ENCODE measurements at regions not wholly inside any gene's neighbourhood (a gene's known extent, or its start where the extent isn't known, plus 50 kb on each side); places are given as distances from the start of the nearest gene placed in this dataset.

GRCh38 chr10:23897861-23898260 is 311.1 kb upstream of the KIAA1217 start:
- H3K4me3 ChIP-seq = no peak overlapping the region
- FAIRE-seq = no peak

GRCh38 chr10:23899166-23899565 is 309.8 kb upstream of the KIAA1217 start:
- intact Hi-C loops (cut with micrococcal nuclease; ENCODE audit: unreplicated experiment) = no loop called here
- in situ Hi-C loops (cut with MboI) = no loop called here
- Histone ChIP-seq H3K9me3 (replicated peaks; ENCODE audit: control insufficient read depth, insufficient read depth, low read length) (no peaks in the 10 kb centered on the region), H3K27ac (ENCODE audit: control insufficient read depth, insufficient read depth) (no peak overlapping the region), H3K9ac (ENCODE audit: control insufficient read depth, insufficient read depth, low read length) (no peak overlapping the region), H3K4me1 (ENCODE audit: control insufficient read depth, insufficient read depth, low read length) (no peaks in the 10 kb centered on the region), H3K4me3 (no peak overlapping the region), H3K36me3 (ENCODE audit: control insufficient read depth in 2 of 2, insufficient read depth in 2 of 2, low read length in 1 of 2) (no peaks in the 10 kb centered on the region), H3K4me2 (ENCODE audit: control insufficient read depth, insufficient read depth) (no peak overlapping the region), H4K20me1 (ENCODE audit: control insufficient read depth, insufficient read depth) (no peaks in the 10 kb centered on the region), H3K27me3 (replicated peaks in 1 of 2; ENCODE audit: control insufficient read depth in 2 of 2, insufficient read depth in 2 of 2, low read length in 1 of 2) (no peaks in the 10 kb centered on the region), H2AFZ (ENCODE audit: control insufficient read depth, low read depth, low read length) (no peak overlapping the region), H3K79me2 (ENCODE audit: control insufficient read depth, insufficient read depth, low read length) (no peaks in the 10 kb centered on the region)
- ATAC-seq (no peak), DNase-seq (ENCODE audit: low read depth, low spot score) (no peak), FAIRE-seq (no peak)
- ChIA-PET CTCF (no interaction called here), RAD21 (ENCODE audit: unreplicated experiment) (no interaction called here), SMC1A (ENCODE audit: uncharacterized antibody, unreplicated experiment) (no interaction called here), POLR2A (no interaction called here)
- no TSS peak for BruUV-seq (replicated peaks)
- 0% methylated on average over 2 of the region's 2 CpGs for WGBS (ENCODE audit: insufficient coverage, insufficient replicate concordance, low lambda C conversion rate, missing lambda C conversion rate)
- TF ChIP-seq NR2C1 (IDR thresholded peaks at IDR 0.05) (no peak), USF2 (IDR thresholded peaks at IDR 0.05; ENCODE audit: borderline replicate concordance, low read depth, low read length) (no peak), TARDBP (IDR thresholded peaks at IDR 0.05; ENCODE audit: borderline replicate concordance) (no peak), FOXM1 (IDR thresholded peaks at IDR 0.05; ENCODE audit: low read depth, low read length) (no peak), MTA2 (IDR thresholded peaks at IDR 0.05; ENCODE audit: low read depth) (no peak), MLLT1 (IDR thresholded peaks at IDR 0.05) (no peak), NR2C2 (IDR thresholded peaks at IDR 0.05; ENCODE audit: borderline replicate concordance, control insufficient read depth, insufficient read length, low read depth) (no peak), PAX8 (IDR thresholded peaks at IDR 0.05) (no peak), ZNF384 (IDR thresholded peaks at IDR 0.05; ENCODE audit: borderline replicate concordance, low read depth, low read length) (no peak), EP300 (IDR thresholded peaks at IDR 0.05; ENCODE audit: borderline replicate concordance in 1 of 2, control insufficient read depth in 1 of 2, low read depth in 2 of 2, low read length in 2 of 2) (no peak)

More at GRCh38 chr10:23897861-23898260, 311.1 kb upstream of the KIAA1217 start:
- no peak for TF ChIP-seq MEF2A (IDR thresholded peaks at IDR 0.05; ENCODE audit: insufficient read depth, low read depth, low read length)
- no peak for TF ChIP-seq RELB (IDR thresholded peaks at IDR 0.05; ENCODE audit: low read depth)
- no peak for TF ChIP-seq FOXK2 (IDR thresholded peaks at IDR 0.05)
- TF ChIP-seq RCOR1 (conservative IDR thresholded peaks at IDR 0.05; ENCODE audit: low read depth, low read length) = no peak
- no peak for TF ChIP-seq CEBPB (IDR thresholded peaks at IDR 0.05; ENCODE audit: borderline replicate concordance in 1 of 2, low read depth in 2 of 2, low read length in 2 of 2)
- ATAC-seq (no peak), DNase-seq (ENCODE audit: low read depth, low spot score) (no peak)
- no peaks in the 10 kb centered on the region for H3K9me3 ChIP-seq (replicated peaks; ENCODE audit: control insufficient read depth, insufficient read depth, low read length)
- intact Hi-C loops (cut with micrococcal nuclease; ENCODE audit: unreplicated experiment) = no loop called here
- RAD21 ChIA-PET (ENCODE audit: unreplicated experiment) = no interaction called here
- in situ Hi-C loops (cut with MboI) = no loop called here
- SMC1A ChIA-PET (ENCODE audit: uncharacterized antibody, unreplicated experiment) = no interaction called here
- POLR2A ChIA-PET = no interaction called here
- no peak overlapping the region for H3K27ac ChIP-seq (ENCODE audit: control insufficient read depth, insufficient read depth)
- no peaks in the 10 kb centered on the region for H3K4me1 ChIP-seq (ENCODE audit: control insufficient read depth, insufficient read depth, low read length)
- H4K20me1 ChIP-seq (ENCODE audit: control insufficient read depth, insufficient read depth) = no peaks in the 10 kb centered on the region
- CTCF ChIA-PET = no interaction called here
- no TSS peak for BruUV-seq (replicated peaks)
- no peaks in the 10 kb centered on the region for H3K27me3 ChIP-seq (replicated peaks in 1 of 2; ENCODE audit: control insufficient read depth in 2 of 2, insufficient read depth in 2 of 2, low read length in 1 of 2)
- H3K36me3 ChIP-seq (ENCODE audit: control insufficient read depth in 2 of 2, insufficient read depth in 2 of 2, low read length in 1 of 2) = no peaks in the 10 kb centered on the region
- no peak overlapping the region for H2AFZ ChIP-seq (ENCODE audit: control insufficient read depth, low read depth, low read length)
- H3K4me2 ChIP-seq (ENCODE audit: control insufficient read depth, insufficient read depth) = no peak overlapping the region
- WGBS (ENCODE audit: insufficient coverage, insufficient replicate concordance, low lambda C conversion rate, missing lambda C conversion rate) = 4% methylated on average over 3 of the region's 3 CpGs
- no peaks in the 10 kb centered on the region for H3K79me2 ChIP-seq (ENCODE audit: control insufficient read depth, insufficient read depth, low read length)
- no peak overlapping the region for H3K9ac ChIP-seq (ENCODE audit: control insufficient read depth, insufficient read depth, low read length)

Data from GM12878 (cell line).